A549 (cell line): ENCODE measurements at regions not wholly inside any gene's neighbourhood (a gene's known extent, or its start where the extent isn't known, plus 50 kb on each side); places are given as distances from the start of the nearest gene placed in this dataset.

Experiments used
- BCL3 ChIP-seq: fragments of >200 bp; sonication (Bioruptor Twin); formaldehyde crosslinking; IDR thresholded peaks from 3 replicates; pipeline ENCODE4 v1.6.1; 2016
- CEBPB ChIP-seq, 2 experiments: fragments of >200 bp in 1 of 2; sonication (Bioruptor Twin) in 1 of 2; formaldehyde crosslinking in 1 of 2; IDR thresholded peaks; 2 replicates each; pipeline ENCODE4 v1.6.1; 2012 to 2016
- CHD4 ChIP-seq: fragments of 200-600 bp; sonication (generic); IDR thresholded peaks from 2 replicates; pipeline ENCODE4 v1.6.1; 2016; ENCODE audit warnings: antibody characterized with exemption, mild to moderate bottlenecking, borderline replicate concordance
- HDAC2 ChIP-seq: fragments of 200-600 bp; sonication (generic); IDR thresholded peaks from 2 replicates; pipeline ENCODE4 v1.6.1; 2016
- JUN ChIP-seq, 2 experiments: fragments of >200 bp; sonication (Bioruptor Twin); formaldehyde crosslinking; IDR thresholded peaks; 2 replicates in 1 of 2; 3 replicates in 1 of 2; pipeline ENCODE4 v1.6.1; 2016 to 2017
- MAFK ChIP-seq: fragments of 450-650 bp; IDR thresholded peaks from 2 replicates; pipeline ENCODE4 v1.6.1; 2014; ENCODE audit not compliant: partially characterized antibody
- MAX ChIP-seq: IDR thresholded peaks from 2 replicates; pipeline ENCODE4 v1.6.1; 2012
- MAZ ChIP-seq: fragments of 150-350 bp; IDR thresholded peaks from 2 replicates; pipeline ENCODE4 v1.6.1; 2014; ENCODE audit warnings: antibody characterized with exemption, low read depth, low read length, borderline replicate concordance
- NPAS2 ChIP-seq: fragments of 250-450 bp; sonication (Bioruptor Pico); IDR thresholded peaks from 2 replicates; pipeline ENCODE4 v1.8.0; 2022; ENCODE audit warnings: mild to moderate bottlenecking, moderate library complexity, borderline replicate concordance
- POLR2A ChIP-seq: IDR thresholded peaks from 2 replicates; pipeline ENCODE4 v1.6.1; 2012; ENCODE audit warnings: mild to moderate bottlenecking, low read length
- SREBF2 ChIP-seq: fragments of 450-650 bp; IDR thresholded peaks from 2 replicates; pipeline ENCODE4 v1.6.1; 2014; ENCODE audit warnings: mild to moderate bottlenecking, moderate library complexity
- ZC3H11A ChIP-seq: fragments of 450-650 bp; IDR thresholded peaks from 2 replicates; pipeline ENCODE4 v1.6.1; 2014; ENCODE audit warnings: antibody characterized with exemption, mild to moderate bottlenecking
- TF ChIP-seq, protein P1 (sequence below): fragments of >200 bp; sonication (Bioruptor Twin); formaldehyde crosslinking; IDR thresholded peaks from 3 replicates; pipeline ENCODE4 v1.5.1; 2016
- TF ChIP-seq, protein P2 (sequence below): IDR thresholded peaks from 2 replicates; pipeline ENCODE4 v1.6.1; 2012; ENCODE audit warnings: low read depth, borderline replicate concordance

DNA sequence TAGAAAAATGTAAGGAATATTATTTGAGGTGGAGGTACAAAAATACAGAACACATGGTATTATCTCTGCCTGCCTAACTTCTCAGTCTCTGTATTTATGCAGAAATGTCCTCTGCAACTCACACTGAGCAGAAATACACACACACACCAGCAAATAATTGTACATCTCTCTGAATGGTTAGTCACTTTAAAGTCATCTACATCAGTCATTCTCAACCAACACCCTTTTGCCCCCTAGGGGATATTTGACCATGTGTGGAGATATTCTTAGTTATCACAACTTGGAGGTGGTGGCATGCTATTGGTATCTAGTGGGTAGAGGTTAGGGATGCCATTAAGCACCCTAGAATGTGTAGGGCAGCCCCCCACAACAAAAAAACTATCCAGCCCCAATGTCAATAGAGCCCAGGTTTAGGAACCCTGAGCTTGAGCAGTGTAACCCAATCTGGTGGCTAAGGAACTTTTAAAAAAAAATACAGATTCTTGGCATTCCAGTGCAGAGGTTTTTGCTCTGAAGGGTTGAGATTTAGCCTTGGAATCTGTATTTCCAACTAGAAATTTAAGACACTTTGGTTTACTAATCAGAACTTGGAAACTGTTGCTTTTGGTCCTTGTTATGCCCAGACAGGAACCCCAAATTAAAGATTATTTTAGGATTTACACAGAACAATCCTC, 183.8 kb downstream of the TBX5 start:
- TF ChIP-seq HDAC2 (no peak), NPAS2 (CRISPR knock-in tag) (no peak), POLR2A (no peak), JUN (IDR thresholded peaks at IDR 0.05) (no peak), CHD4 (no peak), SREBF2 (no peak), ZC3H11A (no peak), BCL3 (no peak), MAZ (no peak), MAX (no peak), CEBPB (IDR thresholded peaks at IDR 0.05) (no peak), MAFK (no peak)
- TF ChIP-seq, protein P1, sequence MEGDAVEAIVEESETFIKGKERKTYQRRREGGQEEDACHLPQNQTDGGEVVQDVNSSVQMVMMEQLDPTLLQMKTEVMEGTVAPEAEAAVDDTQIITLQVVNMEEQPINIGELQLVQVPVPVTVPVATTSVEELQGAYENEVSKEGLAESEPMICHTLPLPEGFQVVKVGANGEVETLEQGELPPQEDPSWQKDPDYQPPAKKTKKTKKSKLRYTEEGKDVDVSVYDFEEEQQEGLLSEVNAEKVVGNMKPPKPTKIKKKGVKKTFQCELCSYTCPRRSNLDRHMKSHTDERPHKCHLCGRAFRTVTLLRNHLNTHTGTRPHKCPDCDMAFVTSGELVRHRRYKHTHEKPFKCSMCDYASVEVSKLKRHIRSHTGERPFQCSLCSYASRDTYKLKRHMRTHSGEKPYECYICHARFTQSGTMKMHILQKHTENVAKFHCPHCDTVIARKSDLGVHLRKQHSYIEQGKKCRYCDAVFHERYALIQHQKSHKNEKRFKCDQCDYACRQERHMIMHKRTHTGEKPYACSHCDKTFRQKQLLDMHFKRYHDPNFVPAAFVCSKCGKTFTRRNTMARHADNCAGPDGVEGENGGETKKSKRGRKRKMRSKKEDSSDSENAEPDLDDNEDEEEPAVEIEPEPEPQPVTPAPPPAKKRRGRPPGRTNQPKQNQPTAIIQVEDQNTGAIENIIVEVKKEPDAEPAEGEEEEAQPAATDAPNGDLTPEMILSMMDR, result no peak
- TF ChIP-seq, protein P2, sequence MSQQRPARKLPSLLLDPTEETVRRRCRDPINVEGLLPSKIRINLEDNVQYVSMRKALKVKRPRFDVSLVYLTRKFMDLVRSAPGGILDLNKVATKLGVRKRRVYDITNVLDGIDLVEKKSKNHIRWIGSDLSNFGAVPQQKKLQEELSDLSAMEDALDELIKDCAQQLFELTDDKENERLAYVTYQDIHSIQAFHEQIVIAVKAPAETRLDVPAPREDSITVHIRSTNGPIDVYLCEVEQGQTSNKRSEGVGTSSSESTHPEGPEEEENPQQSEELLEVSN, result no peak
